Naive thymus-derived CD4-positive, alpha-beta T cell (primary cell): ENCODE measurements at regions not wholly inside any gene's neighbourhood (a gene's known extent, or its start where the extent isn't known, plus 50 kb on each side); places are given as distances from the start of the nearest gene placed in this dataset.

Experiments
- ATAC-seq: fragments of 150-1000 bp; cut with Tn5 transposase; 2 replicates; pipeline ENCODE4 v1.10.0; 2021; ENCODE audit warnings: mild to moderate bottlenecking, moderate library complexity
- CTCF ChIA-PET: fragments of 350-600 bp; sonication (Branson Sonifier 250); formaldehyde crosslinking; loops from one replicate; lab custom pipeline; 2021; ENCODE audit warnings: antibody characterized with exemption; lab: Charles Lee
- POLR2A ChIA-PET: fragments of 350-600 bp; sonication (Branson Sonifier 250); formaldehyde crosslinking; loops from one replicate; lab custom pipeline; 2021; ENCODE audit warnings: antibody characterized with exemption, inconsistent platforms; lab: Charles Lee
- DNase-seq, 9 donors: peaks; one replicate each; pipeline versions ENCODE4 v3.0.0 to v3.0.0-alpha.2; 2020 to 2022; ENCODE audit warnings: mixed read lengths in 1 of 9
- H3K27ac ChIP-seq: one replicate; pipeline ENCODE4 v1.7.0; 2013; ENCODE audit warnings: mild to moderate bottlenecking, low read depth, low read length, moderate library complexity
- H3K27me3 ChIP-seq, 2 donors: one replicate each; pipeline ENCODE4 v1.7.0; 2013; ENCODE audit warnings: low read length in 2 of 2, mild to moderate bottlenecking in 2 of 2, moderate library complexity in 2 of 2; ENCODE audit not compliant: control insufficient read depth in 2 of 2, insufficient read depth in 2 of 2
- H3K36me3 ChIP-seq, 3 experiments: 1 replicate in 2 of 3; 2 replicates in 1 of 3; pipeline ENCODE4 v1.7.0; 2013; ENCODE audit warnings: low read length in 3 of 3, mild to moderate bottlenecking in 3 of 3, moderate library complexity in 1 of 3; ENCODE audit not compliant: insufficient read depth in 3 of 3, control insufficient read depth in 2 of 3
- H3K4me1 ChIP-seq, 2 donors: one replicate each; pipeline ENCODE4 v1.7.0; 2013; ENCODE audit warnings: low read length in 2 of 2, mild to moderate bottlenecking in 2 of 2, moderate library complexity in 1 of 2; ENCODE audit not compliant: control insufficient read depth in 2 of 2, insufficient read depth in 2 of 2
- H3K4me3 ChIP-seq: 2 replicates; pipeline ENCODE4 v1.7.0; 2013; ENCODE audit warnings: mild to moderate bottlenecking, low read length
- H3K9me3 ChIP-seq, 3 experiments: 1 replicate in 2 of 3; 2 replicates in 1 of 3; pipeline ENCODE4 v1.7.0; 2013; ENCODE audit warnings: low read length in 3 of 3; ENCODE audit not compliant: control insufficient read depth in 2 of 3
- H3K27ac Mint-ChIP-seq, 9 donors: one replicate each; pipeline ENCODE4 v1.8.0; 2020 to 2022; ENCODE audit warnings: mixed read lengths in 9 of 9, mild to moderate bottlenecking in 8 of 9, moderate library complexity in 5 of 9, inconsistent platforms in 2 of 9
- H3K27me3 Mint-ChIP-seq, 5 donors: one replicate each; pipeline ENCODE4 v1.8.0; 2021 to 2022; ENCODE audit warnings: mixed read lengths in 5 of 5, mild to moderate bottlenecking in 1 of 5
- H3K36me3 Mint-ChIP-seq, 5 donors: one replicate each; pipeline ENCODE4 v1.8.0; 2020 to 2022; ENCODE audit warnings: mixed read lengths in 5 of 5, mild to moderate bottlenecking in 3 of 5, inconsistent platforms in 1 of 5
- H3K4me1 Mint-ChIP-seq, 7 donors: one replicate each; pipeline ENCODE4 v1.8.0; 2020 to 2022; ENCODE audit warnings: mixed read lengths in 7 of 7, mild to moderate bottlenecking in 3 of 7, inconsistent platforms in 1 of 7
- H3K4me3 Mint-ChIP-seq, 10 donors: one replicate each; pipeline ENCODE4 v1.8.0; 2020 to 2022; ENCODE audit warnings: mild to moderate bottlenecking in 10 of 10, mixed read lengths in 10 of 10, moderate library complexity in 6 of 10, inconsistent platforms in 2 of 10
- H3K9me3 Mint-ChIP-seq, 11 donors: one replicate each; pipeline ENCODE4 v1.8.0; 2020 to 2022; ENCODE audit warnings: mixed read lengths in 11 of 11, mild to moderate bottlenecking in 4 of 11, inconsistent platforms in 1 of 11, moderate library complexity in 1 of 11
- intact Hi-C, 2 donors: fragments of 100-400 bp; cut with micrococcal nuclease; formaldehyde crosslinking; loops; one replicate each; pipeline ENCODE4 v1.15.1; 2023

DNA sequence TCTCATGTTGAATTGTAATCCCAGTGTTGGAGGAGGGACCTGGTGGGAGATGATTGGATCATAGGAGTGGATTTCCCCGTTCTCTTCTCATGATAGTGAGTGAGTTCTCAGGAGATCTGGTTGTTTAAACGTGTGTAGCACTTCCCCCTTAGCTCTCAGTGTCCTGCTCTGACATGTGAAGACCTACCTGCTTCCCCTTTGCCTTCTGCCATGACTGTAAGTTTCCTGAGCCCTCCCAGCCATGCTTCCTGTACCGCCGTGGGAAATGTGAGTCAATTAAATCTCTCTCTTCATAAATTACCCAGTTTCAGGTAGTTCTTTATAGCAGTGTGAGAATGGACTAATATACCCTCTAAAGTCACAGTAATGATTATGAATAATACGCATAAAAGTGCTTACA lies 248.4 kb upstream of the LRRC7 start:
- H3K36me3 ChIP-seq: no peaks in the 10 kb centered on the region
- peaks cover 0 to 13% (median 3%) of the 10 kb centered on the region in 11 donors for H3K9me3 Mint-ChIP-seq

DNA sequence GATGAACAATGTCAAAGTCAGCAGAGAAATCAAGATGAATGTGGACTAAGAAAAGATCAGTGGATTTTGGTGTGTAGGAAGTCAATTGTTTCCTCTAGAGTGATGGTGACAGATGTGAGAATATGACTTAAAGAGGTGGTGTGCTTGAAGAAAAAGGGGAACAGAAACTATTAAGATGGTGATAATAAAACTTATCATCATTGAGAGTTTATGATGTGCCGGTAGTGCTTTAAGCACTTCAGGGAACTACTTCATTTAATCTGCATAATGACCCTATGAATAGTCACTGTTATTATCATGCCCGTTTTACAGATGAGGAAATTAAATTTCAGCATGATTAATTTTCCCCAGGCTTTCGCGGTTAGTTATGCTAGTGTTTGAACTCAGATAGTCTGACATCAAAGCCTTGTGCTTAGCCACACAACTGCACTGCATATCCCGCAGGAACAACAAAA lies 246.9 kb upstream of the LRRC7 start:
- Histone ChIP-seq H3K4me3 (no peak overlapping the region), H3K4me1 (no peaks in the 10 kb centered on the region), H3K27ac (no peak overlapping the region), H3K36me3 (no peaks in the 10 kb centered on the region), H3K27me3 (no peaks in the 10 kb centered on the region), H3K9me3 (peaks cover 0 to under 1% (median 0%) of the 10 kb centered on the region in 3 experiments)
- Mint-ChIP-seq H3K4me3 (no peak overlapping the region), H3K36me3 (no peaks in the 10 kb centered on the region), H3K4me1 (peaks cover 0 to 7% (median 0%) of the 10 kb centered on the region in 7 donors), H3K27ac (no peak overlapping the region), H3K27me3 (no peaks in the 10 kb centered on the region), H3K9me3 (peaks cover 0 to 9% (median 0%) of the 10 kb centered on the region in 11 donors)
- intact Hi-C loops: no loop called here
- ChIA-PET POLR2A (no interaction called here), CTCF (no interaction called here)
- DNase-seq (no peak), ATAC-seq (no peak)

More for the DNA sequence above, 248.4 kb upstream of the LRRC7 start:
- peaks cover 0 to 2% (median 0%) of the 10 kb centered on the region in 5 donors for H3K36me3 Mint-ChIP-seq
- no peaks in the 10 kb centered on the region for H3K27me3 Mint-ChIP-seq
- Histone ChIP-seq H3K4me3 (no peak overlapping the region), H3K9me3 (peaks cover 0 to 4% (median 0%) of the 10 kb centered on the region in 3 experiments), H3K27me3 (no peaks in the 10 kb centered on the region), H3K27ac (no peak overlapping the region), H3K4me1 (no peaks in the 10 kb centered on the region)
- no peak overlapping the region for H3K4me3 Mint-ChIP-seq
- POLR2A ChIA-PET: no interaction called here
- CTCF ChIA-PET: no interaction called here
- no peak for DNase-seq
- intact Hi-C loops: no loop called here
- ATAC-seq: no peak
- H3K4me1 Mint-ChIP-seq: peaks cover 0 to 7% (median 0%) of the 10 kb centered on the region in 7 donors
- H3K27ac Mint-ChIP-seq: no peak overlapping the region

DNA sequence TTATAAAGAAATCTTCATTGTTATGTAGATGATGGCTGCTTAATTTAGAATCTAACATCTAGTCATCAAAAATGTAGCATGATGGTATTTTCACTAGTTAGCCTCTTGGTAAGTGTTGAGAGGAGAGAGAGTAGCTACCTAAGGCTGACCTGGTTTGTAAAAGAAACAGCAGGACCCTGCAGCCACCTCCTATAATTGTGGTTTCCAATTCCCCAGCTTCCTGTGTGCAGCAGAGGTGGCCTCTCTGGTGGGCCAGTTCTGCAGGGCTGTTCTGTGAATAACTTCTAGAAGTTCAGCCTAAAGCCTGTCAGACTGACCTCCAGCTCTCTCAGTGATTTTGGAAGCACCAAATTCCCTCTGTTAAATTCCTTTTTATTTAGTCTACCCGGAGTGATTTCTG lies 246.4 kb upstream of the LRRC7 start:
- H3K36me3 ChIP-seq: no peaks in the 10 kb centered on the region
- no peak overlapping the region for H3K27ac ChIP-seq
- peaks cover 0 to 9% (median 0%) of the 10 kb centered on the region in 11 donors for H3K9me3 Mint-ChIP-seq
- no peaks in the 10 kb centered on the region for H3K9me3 ChIP-seq
- DNase-seq: no peak
- no peak overlapping the region for H3K27ac Mint-ChIP-seq
- ATAC-seq: no peak
- ChIA-PET POLR2A (no interaction called here), CTCF (no interaction called here)
- H3K36me3 Mint-ChIP-seq: no peaks in the 10 kb centered on the region
- intact Hi-C loops: no loop called here
- H3K27me3 ChIP-seq: no peaks in the 10 kb centered on the region
- H3K4me3 Mint-ChIP-seq: no peak overlapping the region
- no peaks in the 10 kb centered on the region for H3K4me1 ChIP-seq
- H3K27me3 Mint-ChIP-seq: no peaks in the 10 kb centered on the region
- peaks cover 0 to 7% (median 0%) of the 10 kb centered on the region in 7 donors for H3K4me1 Mint-ChIP-seq
- no peak overlapping the region for H3K4me3 ChIP-seq

DNA sequence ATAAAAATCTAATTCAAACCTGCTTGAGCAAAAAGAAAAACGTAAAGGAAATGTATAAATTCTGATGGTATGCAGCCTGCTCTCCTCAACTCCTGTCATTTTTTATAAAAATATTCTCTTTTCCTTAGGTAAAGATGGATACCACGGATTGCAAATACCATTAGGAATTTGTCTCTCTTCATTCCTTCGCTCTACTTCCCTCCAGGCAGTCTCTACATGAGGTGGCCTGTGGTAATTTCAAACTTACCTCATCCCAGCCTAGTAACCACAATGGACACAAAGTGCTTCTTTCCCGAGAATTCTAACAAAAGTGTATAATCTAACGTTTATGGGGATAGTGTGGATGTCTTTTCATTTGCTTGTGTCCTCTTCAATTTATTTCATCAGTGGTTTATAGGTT lies 239.5 kb upstream of the LRRC7 start:
- H3K36me3 ChIP-seq: no peaks in the 10 kb centered on the region
- Mint-ChIP-seq H3K27me3 (no peaks in the 10 kb centered on the region), H3K4me3 (no peak overlapping the region), H3K9me3 (peaks cover 3 to 16% (median 8%) of the 10 kb centered on the region in 11 donors), H3K4me1 (no peaks in the 10 kb centered on the region), H3K27ac (no peak overlapping the region), H3K36me3 (peaks cover 0 to 3% (median 0%) of the 10 kb centered on the region in 5 donors)
- peaks cover 0 to 3% (median 0%) of the 10 kb centered on the region in 3 experiments for H3K9me3 ChIP-seq
- no peaks in the 10 kb centered on the region for H3K27me3 ChIP-seq
- no peaks in the 10 kb centered on the region for H3K4me1 ChIP-seq
- ATAC-seq (no peak), DNase-seq (no peak)
- POLR2A ChIA-PET: no interaction called here
- CTCF ChIA-PET: no interaction called here
- intact Hi-C loops: no loop called here
- no peak overlapping the region for H3K4me3 ChIP-seq
- no peak overlapping the region for H3K27ac ChIP-seq

- Histone ChIP-seq H3K9me3 (no peaks in the 10 kb centered on the region), H3K36me3 (no peaks in the 10 kb centered on the region), H3K27ac (no peak overlapping the region), H3K4me3 (no peak overlapping the region), H3K4me1 (no peaks in the 10 kb centered on the region), H3K27me3 (no peaks in the 10 kb centered on the region)
- H3K27ac Mint-ChIP-seq: no peak overlapping the region
- intact Hi-C loops: no loop called here
- peaks cover 0 to 6% (median 0%) of the 10 kb centered on the region in 11 donors for H3K9me3 Mint-ChIP-seq
- peaks cover 0 to 4% (median 0%) of the 10 kb centered on the region in 5 donors for H3K36me3 Mint-ChIP-seq
- POLR2A ChIA-PET: no interaction called here
- no peaks in the 10 kb centered on the region for H3K27me3 Mint-ChIP-seq
- ATAC-seq (no peak), DNase-seq (no peak)
- H3K4me1 Mint-ChIP-seq: no peaks in the 10 kb centered on the region
- H3K4me3 Mint-ChIP-seq: no peak overlapping the region
- CTCF ChIA-PET: no interaction called here
Observed at GRCh38 chr1:69363236-69363635, 204.5 kb upstream of the LRRC7 start.

GRCh38 chr1:69373520-69373919 lies 194.2 kb upstream of the LRRC7 start:
- Mint-ChIP-seq H3K4me1 (no peaks in the 10 kb centered on the region), H3K9me3 (peaks cover 0 to 15% (median 3%) of the 10 kb centered on the region in 11 donors), H3K36me3 (no peaks in the 10 kb centered on the region), H3K27ac (no peak overlapping the region), H3K27me3 (no peaks in the 10 kb centered on the region), H3K4me3 (no peak overlapping the region)
- Histone ChIP-seq H3K27me3 (no peaks in the 10 kb centered on the region), H3K4me1 (no peaks in the 10 kb centered on the region), H3K9me3 (no peaks in the 10 kb centered on the region), H3K36me3 (no peaks in the 10 kb centered on the region), H3K27ac (no peak overlapping the region), H3K4me3 (no peak overlapping the region)
- CTCF ChIA-PET: no interaction called here
- ATAC-seq (no peak), DNase-seq (no peak)
- intact Hi-C loops: no loop called here
- POLR2A ChIA-PET: no interaction called here

DNA sequence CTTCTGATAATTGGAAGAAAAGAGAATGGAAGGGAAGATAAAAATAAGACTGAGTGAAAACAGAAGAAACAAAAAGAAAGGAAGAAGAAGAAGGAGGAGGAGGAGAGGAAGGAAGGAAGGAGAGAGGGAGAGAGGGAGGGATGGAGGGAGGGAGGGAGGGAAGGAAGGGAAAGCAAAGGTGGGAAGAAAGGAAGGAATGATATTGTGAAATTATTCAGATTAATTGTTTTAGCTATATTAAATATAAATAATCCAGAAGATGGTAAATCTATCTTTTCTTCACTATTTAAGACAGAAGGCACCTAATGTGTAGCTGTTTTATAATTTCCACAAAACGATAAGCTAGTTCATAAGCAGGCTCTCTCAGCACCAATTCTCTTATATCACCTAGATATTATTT lies 191.3 kb upstream of the LRRC7 start:
- Mint-ChIP-seq H3K27me3 (no peaks in the 10 kb centered on the region), H3K36me3 (no peaks in the 10 kb centered on the region), H3K9me3 (peaks cover 0 to 12% (median 4%) of the 10 kb centered on the region in 11 donors), H3K4me3 (no peak overlapping the region), H3K4me1 (no peaks in the 10 kb centered on the region), H3K27ac (no peak overlapping the region)
- ChIA-PET CTCF (no interaction called here), POLR2A (no interaction called here)
- H3K9me3 ChIP-seq: no peaks in the 10 kb centered on the region
- H3K4me1 ChIP-seq: no peaks in the 10 kb centered on the region
- no peak for DNase-seq
- H3K4me3 ChIP-seq: no peak overlapping the region
- H3K27me3 ChIP-seq: no peaks in the 10 kb centered on the region
- ATAC-seq: no peak
- intact Hi-C loops: no loop called here
- no peak overlapping the region for H3K27ac ChIP-seq
- no peaks in the 10 kb centered on the region for H3K36me3 ChIP-seq
